T-cell (primary cell): ENCODE measurements at regions not wholly inside any gene's neighbourhood (a gene's known extent, or its start where the extent isn't known, plus 50 kb on each side); places are given as distances from the start of the nearest gene placed in this dataset.

Source experiments
- ATAC-seq, 4 experiments: fragments of 200-7000 bp in 3 of 4; fragments of 150-1000 bp in 1 of 4; cut with Tn5 transposase; replicated peaks in 1 of 4; 1 replicate in 3 of 4; 2 replicates in 1 of 4; pipeline ENCODE4 v1.10.0; 2021; ENCODE audit warnings: moderate library complexity in 3 of 4, mild to moderate bottlenecking in 2 of 4, moderate number of reproducible peaks in 1 of 4
- CTCF ChIA-PET, 2 donors: fragments of 300-600 bp; sonication (Branson Sonifier 250); formaldehyde crosslinking; loops; one replicate each; lab custom pipeline; 2022; ENCODE audit warnings: antibody characterized with exemption in 2 of 2; lab: Charles Lee
- POLR2A ChIA-PET, 2 donors: fragments of 300-600 bp; sonication (Branson Sonifier 250); formaldehyde crosslinking; loops; one replicate each; lab custom pipeline; 2022; ENCODE audit warnings: antibody characterized with exemption in 2 of 2; lab: Charles Lee
- DNase-seq, 35 experiments: peaks; one replicate each; pipeline versions ENCODE4 v3.0.0 to v3.0.0-alpha.2; 2013 to 2023
- H3K27ac ChIP-seq: one replicate; pipeline ENCODE4 v1.5.1; 2013; ENCODE audit warnings: low read length
- H3K27me3 ChIP-seq, 2 experiments: replicated peaks in 1 of 2; 1 replicate in 1 of 2; 2 replicates in 1 of 2; pipeline versions ENCODE4 v1.6.1 to v1.7.0; 2013; ENCODE audit warnings: low read length in 1 of 2, mixed read lengths in 1 of 2; ENCODE audit not compliant: control insufficient read depth in 2 of 2, insufficient read depth in 2 of 2; ENCODE audit errors: extremely low read depth in 1 of 2
- H3K36me3 ChIP-seq, 2 donors: 1 replicate in 1 of 2; 2 replicates in 1 of 2; pipeline versions ENCODE4 v1.6.1 to v1.7.0; 2013; ENCODE audit warnings: low read length in 1 of 2; ENCODE audit not compliant: control insufficient read depth in 2 of 2, insufficient read depth in 1 of 2; ENCODE audit errors: extremely low read depth in 1 of 2
- H3K4me1 ChIP-seq, 2 experiments: 1 replicate in 1 of 2; 2 replicates in 1 of 2; pipeline versions ENCODE4 v1.6.1 to v1.7.0; 2013; ENCODE audit warnings: low read length in 2 of 2, mixed read lengths in 1 of 2; ENCODE audit not compliant: insufficient read depth in 2 of 2, control insufficient read depth in 1 of 2; ENCODE audit errors: extremely low read depth in 1 of 2
- H3K4me3 ChIP-seq, 2 donors: 1 replicate in 1 of 2; 2 replicates in 1 of 2; pipeline versions ENCODE4 v1.5.1 to v1.7.0; 2013; ENCODE audit warnings: mild to moderate bottlenecking in 2 of 2, low read length in 1 of 2, moderate library complexity in 1 of 2; ENCODE audit not compliant: control insufficient read depth in 1 of 2; ENCODE audit errors: extremely low read depth in 1 of 2
- H3K9me3 ChIP-seq: 2 replicates; pipeline ENCODE4 v1.7.0; 2013
- H3K27ac Mint-ChIP-seq, 2 donors: one replicate each; pipeline ENCODE4 v1.8.0; 2020 to 2021; ENCODE audit warnings: mild to moderate bottlenecking in 2 of 2, mixed read lengths in 2 of 2
- H3K27me3 Mint-ChIP-seq, 2 donors: one replicate each; pipeline ENCODE4 v1.8.0; 2021 to 2022; ENCODE audit warnings: mixed read lengths in 2 of 2
- H3K36me3 Mint-ChIP-seq: one replicate; pipeline ENCODE4 v1.8.0; 2021; ENCODE audit warnings: mixed read lengths
- H3K4me1 Mint-ChIP-seq, 3 donors: one replicate each; pipeline ENCODE4 v1.8.0; 2020 to 2022; ENCODE audit warnings: mixed read lengths in 3 of 3, mild to moderate bottlenecking in 1 of 3
- H3K4me3 Mint-ChIP-seq, 3 donors: one replicate each; pipeline ENCODE4 v1.8.0; 2020 to 2022; ENCODE audit warnings: mild to moderate bottlenecking in 3 of 3, mixed read lengths in 3 of 3, moderate library complexity in 3 of 3
- H3K9me3 Mint-ChIP-seq, 3 donors: one replicate each; pipeline ENCODE4 v1.8.0; 2020 to 2022; ENCODE audit warnings: mixed read lengths in 3 of 3
- WGBS: methylation state at CpG from one replicate; pipeline ENCODE4 v1.1.5; 2013; ENCODE audit warnings: missing lambda C conversion rate; ENCODE audit not compliant: insufficient coverage; 5-methylcytosine and 5-hydroxymethylcytosine counted together

- Histone ChIP-seq H3K9me3 (no peaks in the 10 kb centered on the region), H3K4me3 (no peak overlapping the region), H3K27me3 (peaks cover 0 to 4% of the 10 kb centered on the region in 2 experiments), H3K36me3 (no peaks in the 10 kb centered on the region), H3K27ac (no peak overlapping the region), H3K4me1 (no peaks in the 10 kb centered on the region)
- no peak for DNase-seq
- CTCF ChIA-PET = interaction anchor here in 1 of 2 donors (0.6 kb wide), 1 partner anchor 181 kb away, joined by 3 read pairs; no protein-coding TSS in a partner anchor
- POLR2A ChIA-PET = no interaction called here
- WGBS = 92% methylated on average over 1 of the region's 1 CpG
- Mint-ChIP-seq H3K4me3 (no peak overlapping the region), H3K27me3 (peaks cover 0 to 3% of the 10 kb centered on the region in 2 donors), H3K36me3 (no peaks in the 10 kb centered on the region), H3K27ac (no peak overlapping the region), H3K9me3 (peaks cover 0 to 10% (median 0%) of the 10 kb centered on the region in 3 donors), H3K4me1 (no peaks in the 10 kb centered on the region)
- no peak for ATAC-seq
These were observed 189.7 kb downstream of the TLE3 start for GRCh38 chr15:69908060-69908459.

- CTCF ChIA-PET = no interaction called here
- Histone ChIP-seq H3K9me3 (no peaks in the 10 kb centered on the region), H3K27me3 (peaks cover 0 to 4% of the 10 kb centered on the region in 2 experiments), H3K27ac (no peak overlapping the region), H3K4me1 (no peaks in the 10 kb centered on the region), H3K36me3 (no peaks in the 10 kb centered on the region), H3K4me3 (no peak overlapping the region)
- H3K9me3 Mint-ChIP-seq = peaks cover 0 to 10% (median 0%) of the 10 kb centered on the region in 3 donors
- H3K36me3 Mint-ChIP-seq = no peaks in the 10 kb centered on the region
- no peaks in the 10 kb centered on the region for H3K4me1 Mint-ChIP-seq
- DNase-seq (no peak), ATAC-seq (no peak)
- H3K27me3 Mint-ChIP-seq = peaks cover 0 to 3% of the 10 kb centered on the region in 2 donors
- H3K27ac Mint-ChIP-seq = no peak overlapping the region
- H3K4me3 Mint-ChIP-seq = no peak overlapping the region
- POLR2A ChIA-PET = no interaction called here
- 83% methylated on average over 10 of the region's 15 CpGs for WGBS
These were observed 188.9 kb downstream of the TLE3 start for GRCh38 chr15:69908590-69909420.

GRCh38 chr15:69909719-69910444 is 187.8 kb downstream of the TLE3 start:
- Mint-ChIP-seq H3K4me1 (no peaks in the 10 kb centered on the region), H3K4me3 (no peak overlapping the region), H3K27ac (no peak overlapping the region), H3K36me3 (no peaks in the 10 kb centered on the region), H3K27me3 (peaks cover 0 to 7% of the 10 kb centered on the region in 2 donors), H3K9me3 (peaks cover 0 to 10% (median 0%) of the 10 kb centered on the region in 3 donors)
- Histone ChIP-seq H3K4me1 (no peaks in the 10 kb centered on the region), H3K36me3 (no peaks in the 10 kb centered on the region), H3K27me3 (peaks cover 0 to 6% of the 10 kb centered on the region in 2 experiments), H3K4me3 (no peak overlapping the region), H3K27ac (no peak overlapping the region), H3K9me3 (no peaks in the 10 kb centered on the region)
- no peak for DNase-seq
- 97% methylated on average over 5 of the region's 7 CpGs for WGBS
- ATAC-seq = no peak
- CTCF ChIA-PET = no interaction called here
- POLR2A ChIA-PET = no interaction called here

DNA sequence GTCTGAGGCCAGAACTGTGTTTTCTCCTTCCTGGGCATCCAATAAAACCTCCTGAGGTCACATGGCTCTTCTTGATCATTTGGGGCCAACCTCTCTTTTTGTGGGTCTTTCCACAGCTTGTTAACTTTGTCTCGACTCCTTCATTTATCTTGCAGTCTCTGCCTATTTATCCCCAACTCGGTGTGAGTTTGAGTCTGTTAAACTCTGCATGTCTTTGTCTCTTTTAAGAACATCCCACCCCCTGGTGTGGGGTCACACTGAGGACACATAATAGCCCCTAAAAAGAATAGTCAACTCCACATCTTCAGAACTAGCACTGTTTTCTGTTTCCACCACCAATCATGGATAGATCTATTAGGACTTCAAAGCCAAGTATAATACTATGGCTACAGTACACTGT is 187.2 kb downstream of the TLE3 start:
- no peak for ATAC-seq
- Histone ChIP-seq H3K27me3 (peaks cover 0 to 6% of the 10 kb centered on the region in 2 experiments), H3K4me1 (no peaks in the 10 kb centered on the region), H3K36me3 (no peaks in the 10 kb centered on the region), H3K9me3 (no peaks in the 10 kb centered on the region), H3K4me3 (no peak overlapping the region), H3K27ac (no peak overlapping the region)
- DNase-seq = no peak
- POLR2A ChIA-PET = no interaction called here
- Mint-ChIP-seq H3K9me3 (peaks cover 0 to 10% (median 0%) of the 10 kb centered on the region in 3 donors), H3K4me3 (no peak overlapping the region), H3K27me3 (peaks cover 0 to 7% of the 10 kb centered on the region in 2 donors), H3K36me3 (no peaks in the 10 kb centered on the region), H3K4me1 (no peaks in the 10 kb centered on the region), H3K27ac (no peak overlapping the region)
- CTCF ChIA-PET = no interaction called here
- 100% methylated on average over 1 of the region's 2 CpGs for WGBS

- Mint-ChIP-seq H3K4me3 (no peak overlapping the region), H3K9me3 (peaks cover 0 to 10% (median 0%) of the 10 kb centered on the region in 3 donors), H3K4me1 (no peaks in the 10 kb centered on the region), H3K27me3 (peaks cover 0 to 7% of the 10 kb centered on the region in 2 donors), H3K36me3 (no peaks in the 10 kb centered on the region), H3K27ac (no peak overlapping the region)
- ATAC-seq = no peak
- CTCF ChIA-PET = no interaction called here
- Histone ChIP-seq H3K36me3 (no peaks in the 10 kb centered on the region), H3K9me3 (no peaks in the 10 kb centered on the region), H3K27ac (no peak overlapping the region), H3K27me3 (peaks cover 0 to 13% of the 10 kb centered on the region in 2 experiments), H3K4me1 (no peaks in the 10 kb centered on the region), H3K4me3 (no peak overlapping the region)
- POLR2A ChIA-PET = no interaction called here
- no peak for DNase-seq
- WGBS = no CpG with 5 or more reads among the region's 3 CpGs
These were observed 185.6 kb downstream of the TLE3 start for GRCh38 chr15:69912116-69912515.

DNA sequence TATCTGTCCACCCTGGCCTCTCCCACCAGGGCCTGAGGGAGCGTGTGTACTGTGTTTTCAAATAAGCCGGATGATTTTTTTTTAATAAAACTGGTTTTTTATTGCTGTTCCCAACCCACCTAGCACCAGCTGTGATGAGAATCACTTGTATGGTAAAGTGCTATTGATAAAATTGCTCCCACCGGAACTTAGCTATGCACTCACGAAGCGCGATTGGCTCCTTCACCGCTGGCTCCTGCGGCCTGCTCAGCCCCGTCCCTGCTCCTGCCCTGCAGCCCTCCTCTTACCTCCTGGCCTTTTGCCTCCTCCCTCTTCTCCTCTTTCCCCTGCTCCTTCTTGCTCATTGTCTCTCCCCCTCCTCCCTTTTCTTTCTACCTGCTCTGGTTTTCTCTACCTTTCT is 183.7 kb downstream of the TLE3 start:
- Mint-ChIP-seq H3K36me3 (no peaks in the 10 kb centered on the region), H3K4me1 (no peaks in the 10 kb centered on the region), H3K9me3 (peaks cover 0 to 4% (median 0%) of the 10 kb centered on the region in 3 donors), H3K27ac (no peak overlapping the region), H3K27me3 (peaks cover 0 to 7% of the 10 kb centered on the region in 2 donors), H3K4me3 (no peak overlapping the region)
- POLR2A ChIA-PET = no interaction called here
- Histone ChIP-seq H3K36me3 (no peaks in the 10 kb centered on the region), H3K4me1 (no peaks in the 10 kb centered on the region), H3K27ac (no peak overlapping the region), H3K27me3 (peaks cover 0 to 10% of the 10 kb centered on the region in 2 experiments), H3K9me3 (no peaks in the 10 kb centered on the region), H3K4me3 (no peak overlapping the region)
- DNase-seq = no peak
- WGBS = 80% methylated on average over 1 of the region's 9 CpGs
- ATAC-seq = no peak
- CTCF ChIA-PET = no interaction called here
